ENCODE measurements at regions not wholly inside any gene's neighbourhood (a gene's known extent, or its start where the extent isn't known, plus 50 kb on each side); places are given as distances from the start of the nearest gene placed in this dataset.
A peak's percentile ranks its signal among the peaks of the same experiment; 100 is the strongest.

DNA sequence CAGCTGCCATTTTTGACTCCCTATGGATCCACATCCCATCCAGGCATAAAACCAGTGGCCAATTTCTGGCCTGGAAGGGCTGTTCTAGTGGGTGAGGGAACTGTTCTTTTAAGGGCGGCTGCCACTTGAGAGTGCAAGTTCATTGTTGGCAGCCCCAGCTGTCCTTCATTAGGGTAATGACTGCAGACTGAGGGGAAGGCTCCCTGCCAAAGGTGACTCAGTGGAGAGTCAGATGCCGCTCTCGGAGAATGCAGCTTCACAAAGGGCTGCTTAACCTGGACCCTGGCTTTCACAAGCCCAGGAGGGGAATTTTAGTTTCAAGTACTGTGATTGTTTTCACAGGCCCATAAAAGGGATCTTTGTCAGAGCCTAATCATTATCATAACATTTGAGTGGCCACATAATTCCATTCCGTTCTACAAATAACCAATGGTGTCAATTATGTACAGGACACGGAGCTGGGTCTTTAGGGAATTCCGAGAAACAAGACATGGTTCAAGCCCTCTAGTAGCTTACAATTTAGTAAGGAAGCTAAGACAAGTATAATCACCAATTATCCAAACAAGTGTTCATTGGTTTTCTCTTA, 235.7 kb downstream of the CDCA7 start:
- peak; percentile 11 for DNase-seq

DNA sequence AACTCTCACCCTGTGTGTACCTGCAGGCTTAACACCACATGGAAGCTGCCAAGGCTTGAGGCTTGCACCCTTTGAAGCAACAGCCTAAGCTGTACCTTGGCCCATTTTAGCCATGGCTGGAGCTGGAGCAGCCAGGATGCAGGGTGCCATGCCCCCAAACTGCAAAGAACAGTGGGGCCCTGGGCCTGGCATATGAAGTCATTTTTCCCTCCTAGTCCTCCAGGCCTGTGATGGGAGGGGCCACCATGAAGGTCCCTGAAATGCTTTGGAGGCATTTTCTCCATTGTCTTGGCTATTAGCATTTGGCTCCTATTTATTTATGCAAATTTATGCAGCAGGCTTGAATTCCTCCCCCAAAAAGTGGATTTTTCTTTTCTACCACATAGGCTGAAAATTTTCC, 238.4 kb downstream of the CDCA7 start:
- DNase-seq = no peak

DNA sequence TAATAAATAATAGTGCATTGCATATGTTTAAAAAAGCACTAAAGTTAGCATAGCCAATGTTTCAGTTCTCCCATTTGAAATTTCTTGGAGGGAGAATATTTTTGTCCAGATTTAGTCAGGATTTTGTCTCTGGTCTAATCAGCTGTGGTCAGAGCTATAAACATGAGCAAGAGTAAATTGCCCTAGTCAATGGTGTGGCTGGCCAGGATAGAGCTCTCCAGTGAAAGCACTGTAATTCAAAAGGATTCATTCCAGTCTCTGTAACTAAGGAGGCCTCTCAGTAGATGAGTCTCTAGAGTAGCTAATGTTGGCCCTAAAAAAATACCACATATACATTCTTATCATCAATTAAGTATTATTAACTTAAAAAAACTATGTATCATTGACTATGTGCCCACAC, 241.6 kb downstream of the CDCA7 start:
- DNase-seq = no peak

DNA sequence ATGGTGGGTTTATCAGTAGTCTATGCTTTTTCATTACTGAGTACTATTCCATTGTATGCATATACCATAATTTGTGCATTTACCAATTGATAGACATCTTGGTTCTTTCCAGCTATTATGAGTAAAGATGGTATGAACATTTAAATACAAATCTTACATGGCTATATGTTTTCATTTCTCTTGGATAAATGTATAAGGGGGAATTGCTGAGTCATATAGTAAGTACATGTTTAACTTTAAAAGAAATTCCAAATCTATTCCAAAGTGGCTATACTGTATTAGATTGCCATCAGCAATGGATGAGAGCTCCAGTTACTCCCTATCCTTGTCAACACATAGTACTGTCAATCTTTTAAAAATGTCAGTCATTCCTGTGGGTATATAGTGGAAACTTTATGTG, 243.9 kb downstream of the CDCA7 start:
- no peak for DNase-seq

DNA sequence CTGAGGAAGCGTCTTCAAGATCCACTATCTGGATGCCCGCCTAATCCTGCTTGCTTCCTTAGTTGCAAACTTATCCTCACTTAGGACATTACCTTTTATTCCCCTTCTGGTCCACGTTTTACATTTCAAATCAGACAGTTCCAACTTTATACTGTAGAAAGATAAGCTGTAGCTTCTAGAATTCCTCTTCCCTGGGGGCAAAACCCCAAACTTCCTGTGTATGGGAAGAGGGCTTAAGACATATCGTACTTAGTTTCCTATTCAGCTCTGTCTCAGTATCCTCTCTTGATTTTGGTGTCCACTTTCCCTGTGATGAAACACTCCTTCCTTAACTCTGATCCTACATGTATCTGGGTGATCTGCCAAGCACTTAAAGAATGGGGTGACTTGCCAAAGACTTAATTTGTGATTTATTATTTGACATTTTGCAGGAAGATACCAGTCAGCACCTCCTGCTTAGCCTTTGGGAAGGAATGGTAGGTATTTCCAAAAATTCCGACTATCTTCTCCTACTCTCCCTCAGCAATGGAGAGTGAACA, 245.2 kb downstream of the CDCA7 start:
- no peak for DNase-seq

DNA sequence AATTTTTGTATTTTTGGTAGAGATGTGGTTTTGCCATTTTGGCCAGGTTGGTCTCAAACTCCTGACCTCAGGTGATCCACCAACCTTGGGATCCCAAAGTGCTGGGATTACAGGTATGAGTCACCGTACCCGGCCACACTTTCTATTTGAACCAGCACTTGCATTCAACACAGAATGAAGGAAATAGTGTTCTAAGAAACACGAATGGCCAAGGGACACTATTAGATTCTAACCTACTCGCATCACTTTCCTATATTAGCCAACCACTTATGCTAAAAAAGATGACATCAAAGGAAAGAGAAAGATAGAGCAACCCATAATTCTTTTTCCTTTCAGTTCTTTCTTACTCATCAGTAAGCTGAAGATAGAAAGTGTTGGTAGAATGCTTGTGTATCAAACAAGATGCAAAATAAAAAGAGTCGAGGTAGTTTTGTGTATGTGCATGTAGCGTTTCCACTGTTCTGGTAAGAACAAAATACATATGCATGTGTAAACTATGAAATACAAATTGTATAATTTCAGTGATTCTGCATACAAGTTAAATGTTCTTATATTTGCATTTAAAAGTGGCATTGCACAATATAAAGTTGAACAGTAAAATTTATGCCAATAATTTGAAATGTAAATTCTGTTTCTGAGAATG, 247.6 kb downstream of the CDCA7 start:
- no peak for DNase-seq

DNA sequence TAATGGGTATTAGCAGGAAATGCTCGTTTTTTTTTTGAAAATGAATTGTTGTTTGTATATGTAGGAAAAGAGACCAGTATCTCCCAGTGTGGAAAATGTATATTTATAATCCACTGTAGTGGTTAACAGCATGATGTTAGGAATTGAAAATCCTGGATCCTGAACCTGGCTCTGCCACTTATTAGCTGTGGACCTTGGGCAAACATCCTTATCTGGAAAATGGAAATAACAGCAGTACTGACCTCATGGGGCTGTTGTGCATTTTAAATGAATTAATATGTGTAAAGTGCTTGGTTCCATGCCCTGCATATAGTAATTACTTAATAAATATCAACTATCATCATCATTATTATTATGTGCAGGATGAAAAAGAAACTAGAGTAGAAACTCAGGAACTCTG, 251.3 kb downstream of the CDCA7 start:
- no peak for DNase-seq

DNA sequence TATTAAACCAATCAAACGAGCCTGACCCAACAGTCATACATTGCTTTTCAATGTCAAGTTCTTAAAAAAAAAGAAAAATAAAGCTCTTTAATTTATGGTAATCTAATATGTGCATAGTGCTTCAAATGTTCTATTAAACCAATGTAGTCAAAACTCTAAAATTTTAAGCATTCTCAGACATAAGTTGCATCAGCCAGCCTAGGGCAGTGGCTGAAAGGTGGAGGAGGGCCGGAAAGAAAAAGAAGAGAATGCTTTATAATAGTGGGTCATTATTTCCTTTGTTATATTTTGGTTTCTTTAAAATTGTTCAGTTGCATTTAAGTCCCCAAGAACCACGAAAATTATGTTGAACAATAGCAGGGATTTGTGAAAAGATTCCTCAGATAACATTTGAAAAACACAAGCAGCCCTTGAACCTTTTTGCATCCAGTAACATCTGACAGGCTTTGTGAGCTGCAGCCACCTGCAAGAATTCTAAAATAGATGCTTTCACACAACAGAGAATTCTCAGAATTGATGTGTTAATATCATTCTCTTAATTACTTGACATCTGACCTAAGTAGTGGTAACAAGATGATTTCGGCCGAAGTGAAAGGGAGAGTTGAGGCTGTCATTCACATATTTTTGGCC, 252.1 kb downstream of the CDCA7 start:
- no peak for DNase-seq

DNA sequence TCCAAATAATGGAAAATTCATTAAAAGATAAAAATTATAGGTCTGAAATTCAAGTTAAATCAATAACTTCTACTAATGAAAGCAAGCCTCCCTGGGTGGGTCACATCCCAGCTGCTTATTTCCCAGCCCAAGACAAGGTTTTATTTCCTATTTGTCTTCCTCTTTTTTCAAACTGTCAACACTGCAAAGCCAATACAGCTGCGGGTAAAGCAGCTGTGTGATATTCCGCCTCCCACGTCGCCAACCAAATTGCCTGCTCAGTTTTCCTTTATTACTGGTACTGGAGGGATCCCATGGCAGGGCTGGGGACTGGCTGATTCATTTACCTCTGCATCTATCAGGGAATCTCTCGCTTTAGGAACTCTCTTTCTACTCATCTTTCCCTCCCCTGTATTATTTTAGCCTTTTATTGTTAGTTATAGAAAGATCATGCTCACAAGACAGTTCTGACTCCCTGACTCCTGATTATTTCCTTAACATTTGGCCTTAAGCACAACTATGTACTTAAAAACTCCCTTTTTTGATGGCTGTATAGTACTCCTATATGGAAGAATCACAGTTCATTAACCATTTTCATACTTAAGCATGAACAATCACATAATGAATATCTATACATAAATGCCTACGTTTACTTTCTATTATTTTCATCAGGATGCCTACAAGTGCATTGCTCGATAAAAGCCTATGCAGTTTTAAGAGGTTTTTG, 253.1 kb downstream of the CDCA7 start:
- no peak for DNase-seq

DNA sequence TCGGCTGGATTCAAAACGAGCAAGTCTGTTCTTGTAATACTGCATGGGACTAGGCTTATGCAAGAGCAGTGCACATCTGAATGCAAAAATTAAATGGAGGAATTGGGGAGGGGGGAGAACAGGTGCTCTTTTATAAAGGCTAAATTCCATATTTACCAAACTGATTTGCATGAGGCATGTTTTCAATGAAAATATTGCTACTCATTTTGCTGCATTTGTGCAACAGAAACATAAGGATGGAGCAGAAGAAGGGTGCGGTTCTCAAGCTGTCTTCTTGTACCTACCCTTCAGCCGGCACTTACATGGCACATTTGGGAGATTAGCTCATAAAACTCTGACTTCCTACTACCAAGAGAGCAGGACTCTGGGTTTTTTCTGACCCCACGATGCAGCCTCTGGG, 256.4 kb downstream of the CDCA7 start:
- no peak for DNase-seq

DNA sequence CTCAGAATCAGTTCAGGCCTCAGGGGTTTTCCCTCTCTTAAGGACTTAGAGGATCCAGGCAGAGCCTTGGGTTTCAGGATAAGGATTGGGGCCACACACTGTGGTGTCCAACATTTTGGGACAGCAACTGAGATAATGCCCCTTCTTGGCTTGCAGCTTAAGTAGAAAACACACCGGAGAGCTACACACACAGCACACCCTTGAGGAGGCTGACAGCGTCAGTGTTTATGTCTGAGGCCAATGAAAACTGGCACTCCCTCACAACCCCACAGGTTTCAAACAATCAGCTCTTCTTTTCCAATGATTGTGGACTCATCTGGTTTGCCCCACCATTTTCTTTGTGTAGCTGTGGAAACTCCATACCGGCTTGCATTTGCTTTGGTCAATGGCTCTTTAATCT, 257.7 kb downstream of the CDCA7 start:
- no peak for DNase-seq

DNA sequence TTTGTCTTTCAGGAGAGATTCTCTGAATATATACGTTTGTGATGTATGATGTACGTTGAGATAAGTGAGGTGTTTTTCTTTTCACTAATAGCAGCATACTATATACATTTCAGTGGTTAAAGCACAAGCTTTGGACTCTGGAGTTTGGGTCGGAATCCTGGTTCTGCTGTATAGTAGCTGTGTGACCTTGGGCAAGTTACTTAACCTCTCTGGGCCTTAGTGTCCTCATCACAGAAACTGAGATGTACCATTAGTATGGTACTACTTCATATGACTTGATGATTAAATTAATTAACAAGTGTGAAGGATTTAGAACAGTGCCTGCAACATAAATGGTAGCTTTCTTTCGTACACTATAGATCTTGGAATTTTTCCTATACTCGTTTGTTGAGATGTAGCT, 258.7 kb downstream of the CDCA7 start:
- no peak for DNase-seq

DNA sequence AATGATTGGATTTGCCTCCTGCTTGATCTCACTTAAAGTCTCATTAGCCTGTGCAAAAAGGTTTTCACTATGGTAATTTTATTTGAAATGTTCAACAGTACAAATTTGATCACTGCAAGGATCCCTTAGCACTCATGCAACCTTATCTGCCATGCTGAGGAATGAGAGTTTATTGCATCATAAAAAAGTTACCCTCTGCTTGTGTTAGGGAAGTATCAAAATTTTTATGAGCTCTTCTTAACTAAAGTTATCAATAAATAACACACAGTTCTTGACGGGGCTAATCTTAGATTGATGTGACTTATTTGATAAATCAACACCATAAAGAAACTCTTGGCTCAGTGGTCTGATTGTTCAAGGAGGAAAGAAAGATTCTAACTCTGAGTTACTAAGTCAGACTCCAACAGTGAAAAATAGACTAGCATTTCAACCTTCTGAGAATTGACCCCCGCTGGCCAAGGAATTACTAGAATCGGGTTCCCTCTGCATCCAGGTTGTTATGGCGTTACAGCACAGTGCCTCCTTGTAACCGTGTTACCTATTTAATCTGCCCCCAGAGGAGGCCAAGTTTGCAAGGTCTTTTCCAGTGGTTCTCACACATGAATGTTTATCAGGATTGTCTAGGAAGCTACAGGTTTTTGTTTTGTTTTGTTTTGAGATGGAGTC, 259.7 kb downstream of the CDCA7 start:
- no peak for DNase-seq

DNA sequence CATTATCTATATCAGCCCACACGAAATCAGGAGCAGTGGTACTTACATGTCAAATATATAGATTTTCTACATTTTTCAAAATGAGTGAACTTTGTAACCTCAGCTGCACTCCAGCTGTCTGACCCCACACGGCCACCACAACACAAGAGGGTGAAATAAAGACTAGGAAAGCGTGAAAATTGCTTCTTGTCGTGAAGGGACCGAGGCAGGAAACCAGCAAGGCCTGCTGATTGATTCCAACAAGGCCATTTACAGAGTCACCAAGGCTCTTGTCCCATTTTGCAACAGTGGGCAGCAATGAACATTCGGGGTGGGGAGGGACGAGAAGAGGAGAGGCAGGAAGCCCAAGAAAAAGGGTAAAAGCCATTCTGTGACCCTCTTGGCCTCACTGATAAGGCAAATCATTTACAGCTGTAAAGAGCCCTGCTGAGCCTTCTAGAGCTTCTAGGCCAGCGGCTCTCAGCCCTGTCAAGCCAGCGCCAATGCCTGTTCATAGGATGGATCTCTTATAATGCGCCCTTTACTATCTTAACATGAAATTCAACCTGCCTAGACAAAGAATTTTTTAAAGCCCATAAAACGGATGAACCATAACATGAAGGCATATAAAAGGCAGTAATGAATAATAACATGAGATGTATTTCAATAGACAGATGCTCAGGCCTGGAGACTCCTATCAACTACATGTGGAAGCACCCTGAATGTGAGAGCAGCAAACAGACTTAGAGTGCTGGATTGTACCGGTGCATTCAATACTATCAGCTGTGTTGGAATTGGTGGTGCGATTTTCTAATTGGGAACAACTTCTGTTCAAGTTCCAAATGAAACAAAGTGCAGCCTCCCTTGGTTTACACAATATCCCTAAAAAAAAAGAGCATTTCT, 269.0 kb downstream of the CDCA7 start:
- no peak for DNase-seq

DNA sequence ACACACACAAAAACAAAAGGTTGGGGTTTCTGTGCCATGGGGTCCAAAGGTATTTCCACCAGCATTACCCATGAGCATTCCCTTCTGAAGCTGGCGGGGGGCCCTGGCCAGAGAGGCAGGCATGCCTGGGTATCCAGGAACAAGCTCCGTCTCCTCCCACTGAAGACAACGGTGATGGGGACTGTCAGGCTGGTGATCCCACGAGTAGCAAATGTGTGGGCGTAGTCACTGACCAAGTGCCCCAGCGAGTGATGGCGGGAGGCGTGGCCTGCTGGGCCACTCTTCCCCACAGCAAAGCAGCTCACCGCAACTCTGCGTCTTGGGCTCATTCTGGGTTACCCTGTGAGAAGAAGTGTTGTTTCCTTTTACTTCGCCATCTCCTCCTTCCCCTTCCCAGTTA, 270.6 kb downstream of the CDCA7 start:
- no peak for DNase-seq

DNA sequence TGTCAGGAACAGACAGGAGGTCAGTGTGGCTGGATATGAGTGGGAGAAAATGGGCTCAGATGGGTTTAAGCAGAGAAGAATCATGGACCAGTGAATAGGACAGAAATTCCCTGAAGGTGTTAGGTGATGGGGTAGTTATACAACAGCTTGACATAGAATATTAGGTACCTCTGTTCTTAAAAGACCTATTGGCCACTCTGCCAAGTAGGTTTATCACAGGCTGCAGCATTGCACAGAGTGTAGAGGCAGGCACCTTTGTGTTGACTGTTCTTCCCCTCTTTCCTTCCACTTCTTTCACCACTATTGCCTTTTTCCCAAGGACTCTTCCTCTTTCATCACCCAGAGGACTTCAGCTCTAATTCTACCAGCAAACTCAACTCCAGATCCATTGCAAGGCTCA, 274.4 kb downstream of the CDCA7 start:
- no peak for DNase-seq

DNA sequence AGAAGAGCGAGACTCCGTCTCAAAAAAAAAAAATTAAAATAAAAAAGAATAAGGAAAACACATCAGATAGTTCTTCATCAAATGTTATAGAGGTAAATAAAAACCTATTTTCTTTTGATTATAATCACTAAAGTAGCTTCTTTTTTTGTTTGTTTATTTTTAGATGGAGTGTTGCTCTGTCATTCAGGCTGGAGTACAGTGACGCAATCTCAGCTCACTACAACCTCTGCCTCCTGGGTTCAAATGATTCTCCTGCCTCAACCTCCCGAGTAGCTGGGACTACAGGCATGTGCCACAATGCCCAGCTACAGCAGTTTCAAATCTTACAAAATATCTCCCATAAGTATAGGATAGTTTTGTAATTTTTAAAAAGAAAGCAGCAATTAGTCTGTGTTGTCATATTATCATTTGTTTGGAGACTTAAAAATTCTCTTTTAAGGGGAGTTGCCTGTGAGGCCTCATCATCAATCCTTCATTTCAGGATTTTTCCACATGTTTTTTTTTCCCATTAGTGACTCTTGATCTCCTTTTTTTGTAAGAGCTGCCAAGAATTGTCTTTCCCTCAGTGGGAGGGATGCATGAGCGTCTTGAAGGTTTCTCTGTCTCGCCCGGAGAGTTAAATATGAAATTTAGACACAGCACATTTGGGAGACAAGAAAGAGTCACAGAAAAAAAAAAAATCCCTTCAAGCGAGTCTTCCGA, 275.9 kb downstream of the CDCA7 start:
- DNase-seq = no peak

DNA sequence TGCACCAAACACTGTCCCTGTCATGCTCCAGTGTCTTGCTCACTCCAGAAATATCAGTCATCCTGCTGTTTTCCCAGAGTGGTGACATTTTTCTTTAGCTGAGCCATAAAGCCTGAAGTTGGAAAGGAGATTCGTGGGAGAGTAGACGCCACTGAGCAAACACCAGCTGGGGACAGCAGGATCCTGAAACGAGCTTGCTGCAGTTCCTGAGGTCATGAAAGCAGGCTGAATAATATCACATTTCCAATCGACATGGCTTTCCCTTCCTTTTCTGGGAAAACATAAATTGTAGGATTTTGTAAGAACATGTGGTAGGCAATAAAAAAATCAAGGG, 276.4 kb downstream of the CDCA7 start:
- no peak for DNase-seq

DNA sequence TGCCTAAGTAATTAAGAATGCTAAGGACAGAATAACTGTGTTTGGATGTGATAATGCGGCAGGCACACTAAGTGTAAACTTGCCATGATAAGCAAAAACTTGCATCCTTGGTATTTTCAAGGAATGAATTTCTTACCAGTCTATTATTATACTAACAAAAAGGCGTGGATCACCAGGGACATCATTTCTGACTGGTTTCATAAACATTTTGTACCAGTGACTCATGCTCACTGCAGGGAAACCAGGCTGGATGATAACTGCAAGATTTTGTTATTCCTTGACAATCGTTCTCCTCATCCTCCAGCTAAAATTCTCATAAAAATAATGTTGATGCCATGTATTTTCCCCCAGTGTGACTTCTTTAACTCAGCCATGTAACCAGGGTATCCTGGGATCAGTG, 289.5 kb downstream of the CDCA7 start:
- DNase-seq = no peak

DNA sequence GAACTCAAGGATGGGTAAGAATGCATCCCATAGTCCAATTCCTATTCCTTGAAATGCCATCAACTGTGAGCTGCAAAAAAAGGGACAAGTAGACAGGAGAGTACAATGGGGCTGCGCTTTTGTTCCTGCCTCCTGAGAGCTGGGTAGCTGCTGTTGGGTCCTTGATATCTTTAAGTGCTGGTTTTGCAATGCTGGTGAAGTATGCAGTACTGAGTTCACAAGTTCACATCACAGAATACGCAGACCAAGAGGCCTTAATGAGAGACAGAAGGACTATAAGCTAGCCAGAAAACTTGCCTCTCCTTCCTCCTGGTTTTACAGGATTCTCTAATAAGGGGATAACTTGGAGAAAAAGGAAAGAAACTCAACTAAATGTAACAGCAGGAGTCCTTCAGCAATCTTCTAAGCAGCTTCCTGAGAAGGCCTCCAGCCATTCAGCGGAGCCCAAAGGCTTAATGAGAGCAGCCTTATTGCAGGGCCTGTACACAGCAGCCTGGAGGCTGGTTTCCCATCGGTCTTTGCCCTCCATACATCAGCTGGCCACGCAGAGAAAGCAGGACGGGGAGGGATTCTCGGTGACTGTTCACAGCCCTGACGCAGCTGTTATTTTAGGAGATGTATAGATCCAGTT, 293.1 kb downstream of the CDCA7 start:
- no peak for DNase-seq

DNA sequence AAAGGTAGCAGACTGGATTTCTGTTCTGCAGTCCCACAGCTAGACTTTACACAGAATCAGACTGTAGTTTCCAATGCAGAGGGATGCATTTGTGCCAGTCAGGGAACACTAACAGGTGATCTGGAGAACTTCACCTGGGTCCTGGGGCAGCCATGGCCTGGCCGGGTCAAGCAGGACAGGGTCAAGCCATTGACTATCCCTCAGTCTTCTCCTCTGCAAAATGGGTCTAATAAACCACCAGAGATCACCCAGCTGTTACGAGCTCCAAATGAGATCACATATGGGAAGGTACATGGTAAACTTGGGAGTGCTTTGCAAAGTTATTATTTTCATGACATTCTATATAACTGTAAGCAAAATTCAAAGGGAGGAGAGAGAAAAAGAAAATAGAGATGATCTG, 294.1 kb downstream of the CDCA7 start:
- no peak for DNase-seq
